KMS-11 (cell line): ENCODE measurements at regions not wholly inside any gene's neighbourhood (a gene's known extent, or its start where the extent isn't known, plus 50 kb on each side); places are given as distances from the start of the nearest gene placed in this dataset.

ENCODE experiments used
- H2AFZ ChIP-seq: fragments of 200-600 bp; sonication (generic); 2 replicates; pipeline ENCODE4 v1.6.1; 2016; ENCODE audit warnings: antibody characterized with exemption, mixed run types, low read depth
- H3K27ac ChIP-seq: fragments of 200-600 bp; sonication (generic); 2 replicates; pipeline ENCODE4 v1.6.1; 2016; ENCODE audit warnings: mild to moderate bottlenecking, mixed run types
- H3K27me3 ChIP-seq: fragments of 200-600 bp; sonication (generic); 2 replicates; pipeline ENCODE4 v1.6.1; 2017; ENCODE audit warnings: mild to moderate bottlenecking, low read depth, mixed run types, moderate library complexity; ENCODE audit not compliant: insufficient read depth
- H3K36me3 ChIP-seq: fragments of 200-600 bp; sonication (generic); 2 replicates; pipeline ENCODE4 v1.6.1; 2017; ENCODE audit warnings: mild to moderate bottlenecking, mixed run types; ENCODE audit not compliant: insufficient read depth
- H3K4me1 ChIP-seq: fragments of 200-600 bp; sonication (generic); 2 replicates; pipeline ENCODE4 v1.6.1; 2016; ENCODE audit warnings: mild to moderate bottlenecking, low read depth, mixed run types; ENCODE audit not compliant: poor library complexity, severe bottlenecking
- H3K4me2 ChIP-seq: fragments of 200-600 bp; sonication (generic); 2 replicates; pipeline ENCODE4 v1.7.0; 2016; ENCODE audit warnings: mild to moderate bottlenecking, mixed run types
- H3K4me3 ChIP-seq: fragments of 200-600 bp; sonication (generic); IDR thresholded peaks from 2 replicates; pipeline ENCODE4 v1.6.1; 2017; ENCODE audit warnings: low read depth, low read length, mixed read lengths; ENCODE audit not compliant: insufficient read depth
- H3K79me2 ChIP-seq: fragments of 200-600 bp; sonication (generic); 2 replicates; pipeline ENCODE4 v1.6.1; 2016; ENCODE audit warnings: low read depth, mixed run types; ENCODE audit not compliant: insufficient read depth
- H3K9ac ChIP-seq: fragments of 200-600 bp; sonication (generic); 2 replicates; pipeline ENCODE4 v1.6.1; 2016; ENCODE audit warnings: mild to moderate bottlenecking, mixed run types
- H4K20me1 ChIP-seq: fragments of 200-600 bp; sonication (generic); 2 replicates; pipeline ENCODE4 v1.6.1; 2016; ENCODE audit warnings: mild to moderate bottlenecking, mixed run types; ENCODE audit not compliant: insufficient read depth
- TF ChIP-seq, protein P1 (sequence below): fragments of 200-600 bp; sonication (generic); conservative IDR thresholded peaks from 2 replicates; pipeline ENCODE4 v1.6.1; 2017; ENCODE audit warnings: low read depth, mild to moderate bottlenecking, antibody characterized with exemption, low read length, moderate library complexity, mixed read lengths

DNA sequence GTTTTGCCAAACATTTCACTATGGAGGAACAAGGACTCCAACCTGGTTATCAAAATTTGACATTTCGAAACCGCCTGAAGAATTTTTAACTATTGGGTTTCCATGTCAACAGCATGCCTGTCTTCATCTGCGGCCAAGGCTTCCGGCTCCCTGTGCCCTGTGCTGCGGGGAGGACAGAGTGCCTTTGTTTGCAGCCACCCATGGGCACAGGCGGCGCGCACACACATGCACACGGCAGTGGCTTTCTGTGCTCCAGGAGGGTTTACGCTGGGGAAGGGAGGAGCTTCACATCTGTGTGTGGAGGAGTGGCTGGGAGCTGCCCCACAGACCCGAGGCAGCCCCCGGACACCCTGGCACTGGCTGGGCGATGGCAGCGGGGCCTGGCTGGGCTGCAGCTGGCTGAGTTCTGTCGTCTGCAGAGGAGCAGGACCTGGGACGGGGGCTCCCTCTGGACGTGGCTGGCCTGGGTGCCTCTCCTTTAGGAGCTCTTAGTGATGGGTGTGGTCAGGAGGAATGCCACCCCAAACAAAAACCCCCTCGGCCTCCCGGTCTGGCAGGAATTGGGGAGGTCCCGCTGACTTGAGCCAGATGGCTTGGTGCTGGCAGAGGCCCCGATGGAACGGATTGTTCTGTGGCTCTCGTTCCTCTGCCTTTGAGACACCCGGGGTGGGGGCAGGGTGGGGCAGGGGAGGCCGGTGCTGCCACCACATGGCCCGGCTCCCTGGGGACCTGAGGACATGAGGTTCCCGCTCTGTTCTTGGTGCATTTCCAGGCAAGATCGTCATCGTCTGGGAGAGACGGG is 1290.9 kb downstream of the BRD1 start:
- Histone ChIP-seq H3K4me2 (no peak overlapping the region), H3K27ac (no peak overlapping the region), H2AFZ (no peak overlapping the region), H3K4me3 (no peak overlapping the region), H3K36me3 (no peaks in the 10 kb centered on the region), H3K27me3 (no peaks in the 10 kb centered on the region), H3K79me2 (no peaks in the 10 kb centered on the region), H3K4me1 (no peaks in the 10 kb centered on the region), H3K9ac (no peak overlapping the region), H4K20me1 (no peaks in the 10 kb centered on the region)
- TF ChIP-seq, protein P1, sequence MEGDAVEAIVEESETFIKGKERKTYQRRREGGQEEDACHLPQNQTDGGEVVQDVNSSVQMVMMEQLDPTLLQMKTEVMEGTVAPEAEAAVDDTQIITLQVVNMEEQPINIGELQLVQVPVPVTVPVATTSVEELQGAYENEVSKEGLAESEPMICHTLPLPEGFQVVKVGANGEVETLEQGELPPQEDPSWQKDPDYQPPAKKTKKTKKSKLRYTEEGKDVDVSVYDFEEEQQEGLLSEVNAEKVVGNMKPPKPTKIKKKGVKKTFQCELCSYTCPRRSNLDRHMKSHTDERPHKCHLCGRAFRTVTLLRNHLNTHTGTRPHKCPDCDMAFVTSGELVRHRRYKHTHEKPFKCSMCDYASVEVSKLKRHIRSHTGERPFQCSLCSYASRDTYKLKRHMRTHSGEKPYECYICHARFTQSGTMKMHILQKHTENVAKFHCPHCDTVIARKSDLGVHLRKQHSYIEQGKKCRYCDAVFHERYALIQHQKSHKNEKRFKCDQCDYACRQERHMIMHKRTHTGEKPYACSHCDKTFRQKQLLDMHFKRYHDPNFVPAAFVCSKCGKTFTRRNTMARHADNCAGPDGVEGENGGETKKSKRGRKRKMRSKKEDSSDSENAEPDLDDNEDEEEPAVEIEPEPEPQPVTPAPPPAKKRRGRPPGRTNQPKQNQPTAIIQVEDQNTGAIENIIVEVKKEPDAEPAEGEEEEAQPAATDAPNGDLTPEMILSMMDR: no peak

DNA sequence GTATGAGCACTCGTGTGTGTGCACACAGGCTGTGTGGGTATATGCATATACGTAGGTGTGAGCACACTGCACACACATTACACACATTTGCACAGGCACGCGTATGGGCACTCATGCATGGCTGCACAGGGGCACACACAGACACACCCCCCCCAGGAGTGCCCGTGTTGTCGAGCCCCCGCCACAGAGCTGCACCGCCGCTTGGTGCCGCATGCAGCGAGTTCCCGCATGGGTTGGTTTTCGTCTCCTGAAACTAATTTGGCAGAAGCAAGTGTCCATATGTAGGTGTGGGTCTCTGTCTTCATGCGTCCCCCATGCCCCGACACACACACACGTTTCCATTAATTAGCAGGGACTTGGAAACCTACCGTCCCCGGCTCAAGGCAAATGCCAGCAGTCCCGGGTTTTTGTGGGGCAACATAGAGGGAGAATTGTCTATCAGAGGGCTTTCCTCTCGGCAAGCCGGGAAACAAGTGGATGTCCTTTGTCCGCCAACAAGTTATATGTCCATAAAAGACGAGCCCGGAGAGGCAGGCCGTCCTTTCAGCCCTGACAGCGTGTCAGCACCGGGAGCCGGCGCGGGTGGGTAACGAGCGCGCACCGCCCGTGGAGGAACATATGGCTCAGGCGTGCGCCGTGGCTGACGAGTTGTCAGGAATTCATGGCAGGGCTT is 1291.7 kb downstream of the BRD1 start:
- no peaks in the 10 kb centered on the region for H3K27me3 ChIP-seq
- H3K36me3 ChIP-seq: no peaks in the 10 kb centered on the region
- no peak overlapping the region for H2AFZ ChIP-seq

DNA sequence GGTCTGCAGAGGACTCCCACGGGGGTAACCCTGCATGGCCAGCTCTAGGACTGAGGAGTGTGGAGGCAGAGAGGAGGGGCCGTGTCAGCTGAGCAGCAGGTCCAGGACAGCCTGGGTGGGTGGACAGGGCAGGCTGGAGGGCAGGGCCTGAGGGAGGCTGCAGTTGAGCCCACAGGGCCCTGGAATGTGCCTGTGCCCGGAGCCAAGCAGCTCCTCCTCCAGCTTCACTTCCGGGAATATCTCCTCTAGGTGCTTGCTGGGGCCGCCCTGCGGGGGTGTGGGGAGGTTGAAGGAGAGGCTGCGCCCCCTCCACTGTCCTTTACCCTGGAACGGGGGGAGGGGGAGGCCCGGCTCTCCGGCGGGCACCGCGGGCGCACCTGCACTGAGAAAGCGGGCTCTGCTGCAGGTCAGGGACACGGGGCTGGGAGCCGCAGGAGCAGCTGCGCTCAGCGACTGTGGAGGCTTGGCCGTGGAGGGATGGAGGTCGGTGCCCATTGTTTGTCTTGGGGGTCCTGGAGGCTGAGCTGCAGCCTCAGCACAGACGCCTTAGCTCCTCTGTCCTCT is 1293.2 kb downstream of the BRD1 start:
- Histone ChIP-seq H3K4me1 (no peaks in the 10 kb centered on the region), H3K36me3 (no peaks in the 10 kb centered on the region), H4K20me1 (no peaks in the 10 kb centered on the region), H3K4me3 (no peak overlapping the region), H3K27ac (no peak overlapping the region), H3K79me2 (no peaks in the 10 kb centered on the region), H3K27me3 (no peaks in the 10 kb centered on the region), H3K4me2 (no peak overlapping the region), H3K9ac (no peak overlapping the region), H2AFZ (no peak overlapping the region)
- TF ChIP-seq, protein P1: no peak

More for the DNA sequence above, 1291.7 kb downstream of the BRD1 start:
- H3K4me3 ChIP-seq: no peak overlapping the region
- no peaks in the 10 kb centered on the region for H3K79me2 ChIP-seq
- H3K9ac ChIP-seq: no peak overlapping the region
- no peaks in the 10 kb centered on the region for H4K20me1 ChIP-seq
- no peaks in the 10 kb centered on the region for H3K4me1 ChIP-seq
- no peak overlapping the region for H3K27ac ChIP-seq
- TF ChIP-seq, protein P1: no peak
- H3K4me2 ChIP-seq: no peak overlapping the region

DNA sequence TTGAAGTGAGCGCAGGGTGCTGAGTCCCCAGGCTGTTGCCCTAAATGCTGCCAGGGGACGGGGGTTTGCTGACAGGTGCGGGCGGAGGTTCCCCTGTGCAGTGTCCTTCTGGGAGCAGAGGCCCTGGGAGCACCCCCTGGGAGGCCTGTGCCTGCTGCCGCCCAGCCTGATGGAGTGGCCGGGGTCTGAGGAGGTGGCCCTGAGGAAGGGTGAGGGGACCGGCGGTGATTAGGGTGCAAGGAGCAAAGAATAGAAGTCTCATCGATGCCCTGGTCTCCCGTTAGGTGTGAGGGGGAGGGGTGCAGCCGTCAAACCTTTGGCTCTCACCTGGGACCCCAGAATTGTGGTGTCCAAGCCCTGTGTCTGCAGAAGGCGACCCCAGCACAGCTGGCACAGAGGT is 1294.7 kb downstream of the BRD1 start:
- no peaks in the 10 kb centered on the region for H3K79me2 ChIP-seq
- no peaks in the 10 kb centered on the region for H4K20me1 ChIP-seq
- H3K4me1 ChIP-seq: no peaks in the 10 kb centered on the region
- TF ChIP-seq, protein P1: no peak
- H2AFZ ChIP-seq: no peak overlapping the region
- no peak overlapping the region for H3K4me3 ChIP-seq
- no peak overlapping the region for H3K9ac ChIP-seq
- no peaks in the 10 kb centered on the region for H3K27me3 ChIP-seq
- no peak overlapping the region for H3K4me2 ChIP-seq
- H3K27ac ChIP-seq: no peak overlapping the region
- H3K36me3 ChIP-seq: no peaks in the 10 kb centered on the region
